ENCODE measurements at regions not wholly inside any gene's neighbourhood (a gene's known extent, or its start where the extent isn't known, plus 50 kb on each side); places are given as distances from the start of the nearest gene placed in this dataset.
"Not testable (repeated sequence)": the region's sequence is repeated elsewhere in the genome, so short reads cannot be mapped to it uniquely, and the experiment has no call there.

DNA sequence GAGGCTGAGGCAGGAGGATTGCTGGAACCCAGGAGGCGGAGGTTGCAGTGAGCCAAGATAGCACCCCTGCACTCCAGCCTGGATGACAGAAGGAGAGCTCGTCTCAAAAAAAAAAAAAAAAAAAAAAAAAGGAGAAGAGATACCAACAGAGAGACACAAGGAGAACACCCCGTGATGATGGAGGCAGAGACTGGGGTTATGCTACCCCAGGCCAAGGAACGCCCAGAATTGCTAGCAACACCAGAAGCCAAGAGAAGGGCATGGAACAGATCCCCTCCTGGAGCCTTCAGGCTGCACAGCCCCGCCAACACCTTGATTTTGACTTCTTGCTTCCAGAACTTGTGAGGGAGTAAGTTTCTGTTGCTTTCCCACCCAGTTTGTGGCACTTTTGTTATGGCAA lies 148.0 kb upstream of the FOXN3 start:
- FAIRE-seq: no peak

DNA sequence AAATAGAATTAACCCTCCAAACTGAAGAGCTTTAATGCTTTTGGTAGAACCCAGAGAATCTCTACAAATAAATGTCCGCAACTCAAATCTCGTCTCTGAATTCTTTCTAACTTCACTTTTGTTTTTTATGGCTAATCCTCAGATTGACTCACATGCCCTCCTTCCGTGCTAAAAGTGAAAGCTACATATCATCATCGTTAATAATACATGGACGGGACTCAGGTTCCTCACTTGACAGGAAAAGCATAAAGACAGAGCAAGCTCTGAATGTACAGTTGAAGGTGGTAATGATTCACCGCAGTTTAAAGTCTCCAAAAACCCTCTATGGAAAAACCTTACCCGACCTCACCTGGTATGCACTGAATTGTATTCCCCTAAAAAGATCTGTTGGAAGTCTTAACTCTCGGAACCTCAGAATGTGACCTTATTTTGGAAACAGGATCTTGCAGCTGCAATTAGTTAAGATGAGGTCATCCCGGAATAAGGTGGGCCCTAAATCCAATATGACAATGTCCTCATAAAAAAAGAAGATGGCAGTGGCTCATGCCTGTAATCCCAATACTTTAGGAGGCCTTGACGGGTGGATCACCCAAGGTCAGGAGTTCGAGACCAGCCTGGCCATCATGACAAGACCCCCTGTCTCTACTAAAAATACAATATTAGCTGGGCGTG lies 147.4 kb upstream of the FOXN3 start:
- no peak for FAIRE-seq

DNA sequence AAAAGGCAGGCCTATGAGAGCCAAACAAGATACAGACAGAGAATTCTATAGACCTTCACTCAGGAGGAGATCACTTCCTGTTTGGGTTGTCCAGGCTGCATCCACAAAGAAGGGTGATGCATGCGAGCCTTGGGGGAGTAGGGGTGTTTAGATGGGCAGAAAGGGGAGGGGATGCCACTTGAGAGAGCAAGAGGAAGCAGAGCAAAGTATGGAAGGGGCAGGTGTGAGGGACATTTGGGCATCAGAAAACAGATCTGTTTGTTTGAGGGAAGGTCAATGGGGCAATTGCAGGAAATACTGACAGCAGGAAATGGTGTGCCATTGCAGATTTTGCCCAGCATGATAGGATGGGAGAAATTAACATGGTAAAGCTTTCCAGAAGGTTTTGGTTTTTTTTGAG lies 146.4 kb upstream of the FOXN3 start:
- no peak for FAIRE-seq

DNA sequence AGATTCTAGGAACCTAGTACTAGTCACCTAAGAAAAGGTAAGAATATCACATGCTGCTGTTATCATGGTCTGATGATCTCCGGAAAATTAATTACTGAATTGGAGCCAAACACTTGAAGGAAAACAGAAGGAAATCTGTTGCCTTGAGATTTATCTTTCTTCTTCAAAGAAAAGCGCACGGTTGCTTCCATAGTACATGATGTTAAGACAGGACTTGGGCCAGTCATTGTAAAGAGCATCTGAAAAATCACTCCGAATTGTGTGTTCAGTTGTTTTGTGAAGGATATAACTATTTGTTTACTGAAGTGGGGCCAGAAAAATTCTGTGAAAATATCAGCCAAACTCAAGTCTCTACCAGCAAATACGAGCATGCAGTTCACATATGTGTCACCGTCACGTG lies 134.9 kb upstream of the FOXN3 start:
- FAIRE-seq: no peak

DNA sequence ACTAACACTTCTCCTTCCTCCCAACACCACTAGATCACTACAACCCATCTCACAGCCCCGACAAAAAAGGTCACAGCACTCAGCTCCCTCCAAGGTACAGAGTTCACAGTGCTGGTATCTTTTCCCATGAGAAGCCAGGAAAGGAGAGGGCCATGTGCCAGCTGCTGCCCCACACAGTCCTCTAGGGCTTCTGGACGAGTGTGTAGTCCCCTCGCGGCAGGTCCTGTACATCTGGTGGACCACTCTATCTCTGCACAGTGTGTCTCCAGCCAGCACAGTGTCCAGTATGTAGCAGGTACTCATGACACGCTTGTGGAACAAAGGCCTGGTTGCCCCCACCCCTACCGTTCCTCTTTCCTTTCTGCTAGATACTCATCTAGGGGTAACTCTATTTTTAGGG lies 134.4 kb upstream of the FOXN3 start:
- FAIRE-seq: no peak

DNA sequence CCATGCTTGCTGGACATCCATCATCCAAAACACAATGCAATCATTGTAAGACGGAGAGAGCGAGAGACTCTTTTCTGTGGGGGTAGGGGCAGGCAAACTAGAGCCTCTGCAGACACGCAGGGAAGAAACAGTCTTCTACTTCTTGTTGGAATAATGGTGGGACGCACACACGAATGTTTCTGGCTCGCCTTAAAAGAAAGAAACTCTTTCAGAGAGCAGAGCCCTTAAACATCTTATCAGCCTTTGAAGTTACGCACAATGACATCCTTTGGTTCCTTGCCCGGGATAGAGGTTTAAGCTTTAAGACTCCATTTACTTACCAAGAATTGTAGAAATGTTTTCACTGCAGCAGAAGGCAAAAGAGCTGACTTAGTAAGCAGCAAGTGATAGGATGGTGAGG lies 133.8 kb upstream of the FOXN3 start:
- FAIRE-seq: no peak

DNA sequence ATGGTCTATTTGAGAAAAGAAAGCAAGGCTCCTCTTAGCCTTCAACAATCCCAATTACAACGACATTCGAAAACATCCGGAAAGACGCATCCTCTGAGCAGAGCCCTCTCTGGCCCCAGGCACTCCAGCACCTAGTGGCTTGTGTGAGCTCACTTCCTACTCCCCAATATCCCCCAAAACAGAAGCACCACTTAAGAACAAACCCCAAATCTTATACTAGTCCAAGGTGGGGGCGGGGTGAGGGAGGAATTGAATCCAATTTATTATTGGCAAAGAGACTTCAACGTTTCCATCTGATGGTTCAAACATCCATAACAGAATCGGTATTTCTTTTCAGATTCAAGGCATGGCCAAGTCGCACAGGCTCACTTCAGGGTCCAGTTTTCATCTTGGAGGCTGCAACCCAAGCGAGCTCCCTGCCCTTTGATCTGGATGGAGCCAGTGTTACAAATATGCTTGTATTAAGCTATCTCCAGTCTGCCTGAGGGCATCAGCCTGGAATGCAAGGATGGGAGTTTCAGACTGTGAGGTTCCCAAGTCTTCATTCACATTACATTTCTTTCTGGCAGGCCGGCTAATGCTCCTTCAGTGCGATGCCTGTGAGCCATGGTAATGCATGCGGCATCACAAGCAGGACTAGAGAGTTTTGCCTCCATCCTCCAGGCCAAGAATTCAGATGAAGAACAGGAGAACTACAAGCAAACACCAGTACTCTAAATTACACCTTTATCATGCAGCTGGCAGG lies 132.5 kb upstream of the FOXN3 start:
- no peak for FAIRE-seq

DNA sequence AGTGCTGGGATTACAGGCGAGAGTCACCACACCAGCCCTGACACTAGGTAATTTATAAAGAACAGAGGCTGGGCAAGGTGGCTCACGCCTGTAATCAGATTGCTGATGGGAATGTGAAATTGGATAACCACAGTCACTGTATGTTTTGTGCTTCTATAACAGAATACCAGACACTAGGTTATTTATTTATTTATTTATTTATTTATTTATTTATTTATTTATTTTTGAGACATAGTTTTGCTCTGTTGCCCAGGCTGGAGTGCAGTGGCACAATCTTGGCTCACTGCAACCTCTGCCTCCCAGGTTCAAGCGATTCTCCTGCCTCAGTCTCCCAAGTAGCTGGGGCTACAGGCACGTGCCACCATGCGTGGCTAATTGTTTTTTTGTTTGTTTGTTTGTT lies 130.0 kb upstream of the FOXN3 start:
- FAIRE-seq: not testable (repeated sequence)

DNA sequence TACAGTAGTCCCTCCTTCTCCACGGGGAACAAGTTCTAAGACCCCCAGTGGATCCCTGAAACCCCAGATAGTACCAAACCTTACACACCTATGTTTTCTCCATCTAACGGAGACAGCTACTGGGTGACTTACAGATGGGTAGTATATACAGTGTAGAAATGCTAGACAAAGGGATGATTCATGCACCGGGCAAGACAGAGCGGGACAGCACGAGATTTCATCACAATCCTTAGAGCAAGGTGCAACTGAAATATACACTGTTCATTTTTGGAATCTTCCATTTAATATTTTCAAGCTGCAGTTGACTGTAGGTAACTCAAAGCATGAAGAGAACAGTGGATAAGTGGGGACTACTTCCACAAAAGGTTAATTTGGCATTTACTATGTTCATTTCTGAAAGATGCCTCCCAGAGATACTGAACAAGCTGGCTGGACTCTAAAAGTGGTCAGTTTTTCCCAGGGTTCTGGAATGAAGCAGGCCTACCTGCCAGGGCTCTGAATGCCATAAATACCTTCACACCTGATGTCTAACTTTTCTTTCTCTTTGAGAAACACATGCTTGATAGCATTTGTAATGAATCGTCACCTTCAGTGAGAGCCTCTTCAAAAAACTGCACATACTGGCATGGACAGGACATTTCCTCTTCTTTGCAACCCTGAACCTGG lies 127.7 kb upstream of the FOXN3 start:
- no peak for FAIRE-seq

DNA sequence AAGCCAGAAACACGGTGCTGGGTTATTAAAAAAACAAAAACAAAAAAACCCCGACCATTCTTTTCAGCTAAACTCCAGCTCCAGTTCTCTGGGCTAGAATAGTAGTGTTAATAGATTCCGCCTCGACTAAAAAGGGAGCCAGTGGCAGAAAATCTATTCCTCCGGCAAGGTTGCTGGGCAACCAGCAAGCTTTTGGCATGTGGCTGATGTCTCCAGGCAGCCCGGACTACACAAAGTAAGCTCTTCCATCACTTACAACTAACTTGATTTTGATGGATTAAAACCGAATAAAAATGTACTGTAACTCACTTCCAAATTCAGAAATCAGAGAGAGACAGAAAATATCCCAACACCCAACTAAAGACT lies 126.4 kb upstream of the FOXN3 start:
- peak; percentile 96 for FAIRE-seq

DNA sequence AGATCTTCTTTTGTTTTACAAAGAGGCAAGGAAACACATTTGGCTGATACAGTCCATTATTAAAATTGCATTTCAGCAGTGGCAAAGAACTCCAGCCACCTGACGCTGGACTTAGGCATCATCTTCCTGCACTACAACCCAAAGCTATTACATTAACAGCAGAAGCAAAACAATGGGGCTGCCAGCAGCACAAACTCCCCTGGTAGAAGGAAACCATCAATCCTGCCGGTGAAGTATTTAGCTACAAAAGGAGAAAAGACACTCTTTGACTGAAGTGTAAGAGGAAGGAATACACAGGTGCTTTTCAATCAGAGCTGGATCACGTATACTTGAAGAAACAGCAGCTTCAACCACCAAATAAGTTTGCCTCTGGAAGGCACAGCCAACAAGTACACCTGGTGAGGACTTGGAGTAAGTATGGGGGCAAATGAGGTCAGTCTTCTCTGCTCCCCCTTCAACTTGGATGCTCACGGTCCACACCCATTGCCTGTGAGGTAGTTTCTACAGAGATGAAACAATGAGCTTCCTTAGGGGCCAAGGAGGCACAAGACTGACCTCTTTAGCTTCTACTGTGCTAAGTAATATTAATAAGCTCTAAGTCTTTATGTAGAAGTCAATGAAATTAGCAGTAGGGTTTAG lies 125.9 kb upstream of the FOXN3 start:
- no peak for FAIRE-seq

DNA sequence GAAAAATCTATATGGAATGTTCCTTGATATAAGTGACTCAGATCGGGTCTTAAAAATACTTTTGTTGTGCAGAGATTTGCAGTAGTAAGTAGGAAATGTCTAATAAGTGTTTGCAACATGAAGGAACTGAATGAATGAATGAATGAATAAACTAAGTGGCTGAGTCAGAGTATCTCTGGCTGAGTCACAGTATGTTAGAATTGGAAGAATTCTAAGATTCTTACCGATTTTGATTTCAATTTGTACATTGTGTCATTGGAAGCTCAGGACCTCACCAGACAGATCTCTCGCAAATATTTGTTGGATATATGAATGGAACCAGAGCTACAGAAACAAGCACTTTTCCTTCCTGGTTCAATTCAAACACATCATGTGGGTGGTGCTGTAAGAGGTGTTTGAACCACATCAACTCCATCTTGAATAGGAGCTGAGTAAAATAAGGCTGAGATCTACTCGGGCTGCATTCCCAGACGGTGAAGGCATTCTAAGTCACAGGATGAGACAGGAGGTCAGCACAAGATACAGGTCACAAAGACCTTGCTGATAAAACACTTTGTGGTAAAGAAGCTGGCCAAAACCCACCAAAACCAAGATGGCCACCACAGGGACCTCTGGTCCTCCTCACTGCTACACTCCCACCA lies 123.9 kb upstream of the FOXN3 start:
- no peak for FAIRE-seq

DNA sequence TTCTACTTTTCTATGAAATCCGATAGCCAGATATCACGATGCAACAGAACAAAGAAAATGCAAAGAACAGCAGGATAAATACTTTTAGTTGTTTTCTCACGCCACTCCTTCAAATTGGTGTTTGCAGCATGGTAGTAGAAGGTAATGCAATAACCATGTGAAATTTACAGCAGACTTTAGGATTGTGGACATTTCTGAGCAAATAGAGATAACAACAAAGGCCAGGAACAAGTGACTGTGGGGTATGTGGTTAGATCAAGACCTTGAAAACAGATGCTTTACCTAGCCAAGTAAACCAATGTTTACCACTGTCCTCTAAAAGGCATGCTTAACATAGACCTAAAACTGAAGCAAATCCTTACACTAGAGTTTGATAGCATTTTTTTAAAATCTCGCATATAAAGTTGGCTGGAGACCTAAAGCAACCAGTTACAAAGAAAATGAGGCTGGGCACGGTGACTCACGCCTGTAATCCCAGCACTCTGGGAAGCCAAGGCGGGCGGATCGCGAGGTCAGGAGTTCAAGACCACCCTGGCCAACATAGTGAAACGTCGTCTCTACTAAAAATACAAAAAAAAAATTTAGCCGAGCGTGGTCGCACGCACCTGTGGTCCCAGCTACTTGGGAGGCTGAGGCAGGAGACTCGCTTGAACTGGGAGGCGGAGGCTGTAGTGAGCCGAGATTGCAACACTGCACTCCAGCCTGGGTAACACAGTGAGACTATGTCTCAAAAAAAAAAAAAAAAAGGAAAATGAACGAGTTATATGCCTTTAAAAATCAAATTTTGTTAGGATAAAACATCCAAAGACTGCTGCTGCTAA lies 123.2 kb upstream of the FOXN3 start:
- FAIRE-seq: no peak

DNA sequence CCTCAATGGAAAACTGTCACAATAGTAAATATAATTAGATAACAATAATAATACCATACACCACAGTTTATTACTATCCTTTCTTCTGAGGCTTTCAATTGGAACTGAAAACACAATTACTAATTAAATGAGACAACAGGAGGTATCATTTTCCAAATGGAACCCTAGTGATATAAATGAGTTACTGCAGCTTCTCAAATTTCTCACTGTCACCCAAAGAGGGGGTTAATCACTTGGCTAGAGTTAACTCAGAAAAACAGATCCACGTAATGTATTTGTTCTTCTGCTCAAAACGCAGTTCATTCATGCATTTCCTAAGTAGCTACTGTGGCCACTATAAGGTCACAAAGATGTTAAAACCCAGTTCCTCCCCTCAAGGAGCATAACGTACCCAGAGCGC lies 120.9 kb upstream of the FOXN3 start:
- FAIRE-seq: peak; percentile 30

DNA sequence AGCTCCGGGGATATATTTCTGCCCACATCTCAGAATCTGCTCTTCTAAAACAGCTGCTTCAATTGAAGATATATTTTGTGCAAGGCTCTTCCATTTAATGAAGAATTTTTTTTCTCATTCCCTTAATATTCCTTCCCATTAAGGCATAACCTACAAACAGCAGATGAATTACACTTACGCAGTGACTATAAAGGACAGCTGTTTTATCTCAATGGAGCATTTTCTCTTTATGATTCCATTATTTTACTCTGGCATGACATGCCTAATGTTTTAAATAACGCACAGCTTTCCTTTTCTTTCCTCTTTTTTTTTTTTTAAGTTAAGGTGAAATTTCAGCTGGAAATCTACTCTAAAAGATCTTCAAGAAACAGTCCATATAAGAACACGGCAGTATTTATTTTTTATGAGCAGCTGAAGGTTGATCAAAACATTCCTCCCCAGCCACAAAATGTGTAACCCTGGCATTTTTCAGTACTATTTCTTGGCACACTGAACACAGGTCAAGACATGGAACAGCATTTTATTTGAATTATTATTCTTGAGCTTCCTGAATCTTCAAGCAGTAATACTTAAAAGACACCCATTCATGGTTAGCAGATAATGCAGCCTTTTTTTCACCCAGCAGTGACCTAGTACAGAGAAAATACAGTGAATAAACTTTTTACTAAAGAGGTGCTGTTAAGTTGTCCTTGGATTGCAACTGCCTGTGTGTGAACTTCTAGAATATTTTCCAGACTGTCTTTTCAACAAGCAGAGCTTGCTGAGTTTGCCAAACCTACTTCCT lies 118.1 kb upstream of the FOXN3 start:
- no peak for FAIRE-seq

DNA sequence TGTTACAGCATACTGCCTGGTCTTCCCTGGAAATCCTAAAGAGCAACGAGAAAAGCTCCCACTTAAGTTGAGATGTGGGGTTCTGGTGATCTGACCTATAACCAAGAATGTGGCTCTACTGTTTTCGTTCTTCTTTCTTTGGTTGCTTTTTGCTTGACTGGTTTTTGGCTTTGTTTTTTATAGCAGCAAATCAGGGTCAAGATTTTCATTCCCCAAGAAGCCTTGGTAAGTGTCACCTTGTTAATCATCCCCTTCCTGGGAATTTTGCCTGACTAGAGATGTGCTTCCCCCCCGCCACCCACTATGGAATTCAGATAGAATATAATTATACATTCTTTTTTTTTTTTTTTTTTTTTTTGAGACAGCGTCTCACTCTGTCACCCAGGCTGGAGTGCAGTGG lies 116.7 kb upstream of the FOXN3 start:
- no peak for FAIRE-seq

DNA sequence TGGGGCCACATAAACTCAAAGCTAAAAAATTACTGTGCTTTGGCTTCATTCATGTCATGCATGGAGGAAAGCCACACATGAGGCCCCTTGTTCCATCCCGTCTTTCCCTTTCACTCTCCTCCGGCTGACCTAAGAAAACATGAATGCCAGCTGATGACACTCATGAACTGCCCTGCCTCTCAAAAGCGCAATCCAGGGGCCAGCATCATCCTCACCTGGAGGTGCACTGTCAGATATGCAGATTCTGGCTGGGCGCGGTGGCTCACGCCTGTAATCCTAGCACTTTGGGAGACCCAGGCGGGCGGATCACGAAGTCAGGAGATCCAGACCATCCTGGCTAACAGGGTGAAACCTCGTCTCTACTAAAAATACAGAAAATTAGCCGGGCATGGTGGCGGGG lies 116.1 kb upstream of the FOXN3 start:
- FAIRE-seq: no peak

DNA sequence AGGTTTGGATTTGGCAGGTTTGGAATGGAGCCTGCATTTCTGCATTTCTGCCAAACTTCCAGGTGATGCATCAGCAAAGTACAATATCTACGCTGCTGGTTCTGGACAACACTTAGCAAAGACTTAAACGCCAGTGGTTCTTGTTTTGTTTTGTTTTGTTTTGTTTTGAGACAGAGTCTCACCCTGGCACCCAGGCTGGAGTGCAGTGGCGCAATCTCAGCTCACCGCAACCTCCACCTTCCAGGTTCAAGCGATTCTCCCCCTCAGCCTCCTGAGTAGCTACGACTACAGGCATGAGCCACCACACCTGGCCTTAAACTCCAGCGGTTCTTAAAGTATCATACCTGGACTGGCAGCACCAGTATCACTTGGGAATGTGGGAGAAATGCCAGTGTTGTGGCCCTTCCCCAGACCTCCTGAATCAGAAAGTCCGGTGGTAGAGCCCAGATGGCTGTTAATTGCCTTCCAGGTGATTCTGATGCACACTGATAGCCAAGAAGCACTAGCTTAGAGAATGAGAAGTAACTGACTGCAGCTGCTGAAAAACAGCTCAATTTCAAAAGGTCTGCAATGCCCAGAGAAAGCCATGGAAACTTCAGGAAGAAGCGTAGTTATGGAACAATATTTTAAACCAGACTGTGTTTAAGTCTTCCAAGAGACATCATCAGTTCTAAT lies 114.8 kb upstream of the FOXN3 start:
- no peak for FAIRE-seq

DNA sequence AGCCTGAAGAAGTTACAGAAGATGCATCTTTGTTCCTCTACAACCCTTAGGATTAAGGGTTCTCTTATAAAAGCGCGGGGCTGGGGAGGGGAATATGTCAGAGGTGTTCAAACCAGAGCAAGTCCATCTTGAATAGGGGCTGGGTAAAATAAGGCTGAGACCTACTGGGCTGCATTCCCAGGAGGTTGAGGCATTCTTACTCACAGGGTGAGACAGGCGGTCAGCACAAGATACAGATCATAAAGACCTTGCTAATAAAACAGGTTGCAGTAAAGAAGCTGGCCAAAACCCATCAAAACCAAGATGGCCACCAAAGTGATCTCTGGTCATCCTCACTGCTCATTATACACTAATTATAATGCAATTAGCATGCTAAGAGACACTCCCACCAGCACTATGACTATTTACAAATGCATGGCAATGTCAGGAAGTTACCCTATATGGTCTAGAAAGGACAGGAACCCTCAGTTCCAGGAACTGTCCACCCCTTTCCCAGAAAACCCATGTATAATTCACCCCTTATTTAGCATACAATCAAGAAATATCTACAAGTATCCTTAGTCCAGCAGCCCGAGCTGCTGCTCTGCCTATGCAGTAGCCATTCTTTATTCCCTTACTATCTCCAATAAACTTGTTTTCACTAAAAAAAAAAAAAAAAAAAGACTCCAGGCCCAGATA lies 108.1 kb upstream of the FOXN3 start:
- FAIRE-seq: no peak

DNA sequence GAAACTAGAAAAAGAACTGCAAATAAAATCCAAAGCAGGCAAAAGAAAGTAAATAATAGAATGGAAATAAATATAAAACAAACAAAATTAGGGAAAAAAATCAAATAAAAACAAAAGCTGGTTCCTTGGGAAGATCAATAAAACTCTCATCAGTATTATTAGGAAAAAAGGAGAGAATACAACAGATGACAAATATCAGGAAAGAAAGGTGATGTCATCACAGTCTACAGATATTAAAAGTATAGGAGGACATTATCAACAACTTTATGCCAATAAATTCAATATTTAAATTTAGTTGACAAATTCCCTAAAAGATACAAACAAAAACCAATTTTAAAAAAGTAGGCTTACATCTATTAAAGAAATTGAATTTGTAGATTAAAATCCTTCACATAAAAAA lies 107.4 kb upstream of the FOXN3 start:
- no peak for FAIRE-seq
